AG09309 (cell line): ENCODE measurements at regions not wholly inside any gene's neighbourhood (a gene's known extent, or its start where the extent isn't known, plus 50 kb on each side); places are given as distances from the start of the nearest gene placed in this dataset.
"Not testable (repeated sequence)": the region's sequence is repeated elsewhere in the genome, so short reads cannot be mapped to it uniquely, and the experiment has no call there.

Source experiments
- DNase-seq: peaks from one replicate; pipeline ENCODE4 v3.0.0-alpha.2; 2010; ENCODE audit warnings: low read depth
- H3K4me3 ChIP-seq: 2 replicates; pipeline ENCODE4 v1.5.1; 2011; ENCODE audit warnings: mild to moderate bottlenecking, low read depth, low read length, moderate library complexity; ENCODE audit not compliant: control insufficient read depth
- TF ChIP-seq, protein P1 (sequence below): IDR thresholded peaks from 2 replicates; pipeline ENCODE4 v1.5.1; 2011; ENCODE audit warnings: mild to moderate bottlenecking, low read depth, low read length, inconsistent platforms; ENCODE audit not compliant: insufficient read depth, control insufficient read depth; ENCODE audit errors: missing control alignments

DNA sequence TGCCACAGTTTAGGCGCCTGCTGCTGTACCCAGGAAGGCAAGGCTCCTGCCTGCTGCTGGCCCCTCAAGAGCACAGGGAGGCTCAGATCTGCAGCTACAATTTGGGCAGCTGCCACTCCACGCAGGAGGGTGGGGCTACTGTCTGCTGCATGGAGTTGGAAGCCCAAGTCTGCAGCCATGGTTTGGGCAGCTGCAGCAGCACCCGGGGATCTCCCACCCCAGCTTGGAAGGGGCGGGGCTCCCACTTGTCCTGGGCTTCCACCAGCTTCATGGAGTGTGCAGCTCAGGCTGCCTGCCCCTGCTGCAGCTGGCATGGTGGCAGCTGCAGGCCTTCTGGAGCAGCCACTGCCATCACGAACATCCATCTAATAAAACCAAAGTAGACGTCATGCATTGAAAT, 512.9 kb downstream of the PYDC2 start:
- no peak for DNase-seq
- TF ChIP-seq, protein P1, sequence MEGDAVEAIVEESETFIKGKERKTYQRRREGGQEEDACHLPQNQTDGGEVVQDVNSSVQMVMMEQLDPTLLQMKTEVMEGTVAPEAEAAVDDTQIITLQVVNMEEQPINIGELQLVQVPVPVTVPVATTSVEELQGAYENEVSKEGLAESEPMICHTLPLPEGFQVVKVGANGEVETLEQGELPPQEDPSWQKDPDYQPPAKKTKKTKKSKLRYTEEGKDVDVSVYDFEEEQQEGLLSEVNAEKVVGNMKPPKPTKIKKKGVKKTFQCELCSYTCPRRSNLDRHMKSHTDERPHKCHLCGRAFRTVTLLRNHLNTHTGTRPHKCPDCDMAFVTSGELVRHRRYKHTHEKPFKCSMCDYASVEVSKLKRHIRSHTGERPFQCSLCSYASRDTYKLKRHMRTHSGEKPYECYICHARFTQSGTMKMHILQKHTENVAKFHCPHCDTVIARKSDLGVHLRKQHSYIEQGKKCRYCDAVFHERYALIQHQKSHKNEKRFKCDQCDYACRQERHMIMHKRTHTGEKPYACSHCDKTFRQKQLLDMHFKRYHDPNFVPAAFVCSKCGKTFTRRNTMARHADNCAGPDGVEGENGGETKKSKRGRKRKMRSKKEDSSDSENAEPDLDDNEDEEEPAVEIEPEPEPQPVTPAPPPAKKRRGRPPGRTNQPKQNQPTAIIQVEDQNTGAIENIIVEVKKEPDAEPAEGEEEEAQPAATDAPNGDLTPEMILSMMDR: no peak
- H3K4me3 ChIP-seq: no peak overlapping the region

DNA sequence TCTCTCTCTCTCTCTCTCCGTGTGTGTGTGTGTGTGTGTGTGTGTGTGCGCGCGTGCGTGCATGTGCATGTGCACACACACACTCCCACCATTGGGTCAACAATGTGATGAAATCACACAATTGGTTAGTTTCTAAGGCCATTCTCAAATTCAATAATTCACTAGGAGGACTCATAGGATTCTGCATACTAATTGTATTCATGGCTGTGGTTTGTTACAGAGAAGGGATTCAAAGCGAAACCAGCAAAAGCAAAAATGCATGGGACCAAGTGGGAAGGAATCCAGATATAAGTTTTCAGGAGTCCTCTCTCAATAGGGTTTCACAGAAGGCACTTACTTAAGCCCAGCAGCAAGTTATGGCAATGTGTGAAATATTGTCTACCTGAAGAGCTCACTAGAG, 515.0 kb downstream of the PYDC2 start:
- TF ChIP-seq, protein P1: no peak
- no peak overlapping the region for H3K4me3 ChIP-seq
- DNase-seq: no peak

DNA sequence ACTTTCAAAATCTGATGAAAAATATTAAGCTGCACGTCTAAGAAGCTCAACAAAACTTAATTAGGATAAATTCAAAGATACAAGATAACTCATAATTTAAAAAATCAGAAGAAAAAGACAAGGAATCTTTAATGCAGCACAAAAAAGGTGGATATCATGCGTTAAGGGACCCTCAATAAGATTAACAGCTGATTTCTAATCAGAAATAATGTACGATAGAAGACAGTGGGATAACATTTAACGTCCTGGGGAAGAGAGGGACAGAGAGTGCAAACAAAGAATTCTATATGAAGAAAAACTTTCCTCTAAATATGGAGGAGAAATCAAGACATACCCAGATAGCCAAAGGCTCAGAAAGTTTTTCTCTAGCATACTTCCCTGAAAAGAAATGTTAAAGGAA, 519.5 kb downstream of the PYDC2 start:
- H3K4me3 ChIP-seq: no peak overlapping the region
- TF ChIP-seq, protein P1: no peak
- DNase-seq: no peak

DNA sequence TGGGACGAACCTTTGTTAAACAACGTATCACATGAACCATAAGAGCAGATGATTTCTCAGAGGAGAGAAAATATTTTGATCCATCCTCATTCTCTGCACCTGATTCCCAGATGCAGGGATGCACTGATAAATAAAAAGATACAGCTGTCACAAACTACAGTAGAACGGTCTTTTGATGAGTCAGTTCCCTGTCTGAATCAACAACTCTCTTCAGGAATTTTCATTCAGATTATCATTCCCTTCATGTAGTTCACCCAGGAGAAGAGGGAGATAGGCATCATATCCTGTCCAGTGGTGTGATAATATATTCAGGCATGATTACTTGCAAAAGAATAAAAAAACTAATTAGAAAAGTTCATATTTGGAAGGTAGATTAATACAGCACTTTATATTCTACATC, 521.5 kb downstream of the PYDC2 start:
- DNase-seq: no peak
- H3K4me3 ChIP-seq: no peak overlapping the region
- TF ChIP-seq, protein P1: no peak

DNA sequence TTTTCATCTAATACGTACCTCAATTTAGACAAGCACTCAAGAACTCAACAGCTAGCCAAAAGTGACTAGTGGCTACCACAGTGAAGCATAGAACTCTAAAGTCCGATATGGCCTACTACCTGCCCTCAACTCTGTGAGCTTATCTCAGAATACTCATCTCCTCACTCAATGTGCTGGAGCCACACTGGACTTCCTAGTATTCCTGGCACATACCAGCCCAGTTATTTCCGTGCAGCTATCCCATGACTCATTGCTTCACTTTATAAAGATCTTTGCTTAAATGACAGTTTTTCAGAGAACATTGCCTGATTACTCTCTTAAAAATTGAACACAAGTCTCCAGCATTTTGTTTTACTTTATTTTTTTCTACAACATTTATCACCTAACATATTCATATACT, 524.7 kb downstream of the PYDC2 start:
- TF ChIP-seq, protein P1: no peak
- DNase-seq: no peak
- H3K4me3 ChIP-seq: no peak overlapping the region

DNA sequence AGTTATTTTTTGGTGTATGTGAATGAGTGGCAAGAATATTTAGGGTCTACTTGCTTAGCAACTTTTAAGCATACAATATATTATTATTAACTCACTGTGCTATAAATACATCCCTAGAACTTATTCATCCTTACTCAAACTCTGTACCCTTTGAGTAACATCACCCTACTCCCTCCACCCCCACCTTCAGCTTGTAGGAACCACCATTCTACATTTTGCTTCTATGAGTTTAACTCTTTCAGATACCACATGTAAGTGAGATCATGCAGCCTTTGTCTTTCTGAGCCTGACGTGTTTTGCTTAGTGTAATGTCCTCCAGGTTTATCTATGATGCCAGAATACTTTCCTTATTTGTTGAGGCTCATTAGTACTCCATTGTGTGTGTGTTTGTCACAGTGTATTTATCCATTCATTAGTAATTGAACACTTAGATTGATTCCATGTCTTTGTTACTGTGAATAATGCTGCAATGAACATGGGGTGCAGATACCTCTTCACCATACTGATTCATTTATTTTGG, 526.9 kb downstream of the PYDC2 start:
- no peak overlapping the region for H3K4me3 ChIP-seq
- TF ChIP-seq, protein P1: no peak
- no peak for DNase-seq

DNA sequence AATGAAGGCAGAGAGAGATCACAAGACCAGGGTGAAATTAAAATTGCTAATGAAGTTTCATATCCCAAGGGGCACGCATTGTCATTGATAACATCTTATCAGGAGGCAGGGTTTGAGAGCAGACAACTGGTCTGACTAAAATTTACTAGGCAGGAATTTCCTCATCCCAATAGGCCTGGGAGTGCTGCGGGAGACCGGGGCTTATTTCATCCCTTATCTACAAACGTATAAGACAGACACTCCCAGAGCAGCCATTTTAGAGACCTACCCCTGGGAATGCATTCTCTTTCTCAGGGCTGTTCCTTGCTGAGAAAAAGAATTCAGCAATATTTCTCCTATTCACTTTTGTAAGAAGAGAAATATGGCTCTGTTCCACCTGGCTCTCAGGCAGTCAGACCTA, 533.0 kb downstream of the PYDC2 start:
- H3K4me3 ChIP-seq, DNase-seq: not testable (repeated sequence)
